HepG2 (cell line): ENCODE measurements at regions not wholly inside any gene's neighbourhood (a gene's known extent, or its start where the extent isn't known, plus 50 kb on each side); places are given as distances from the start of the nearest gene placed in this dataset.

Experiments
- ATAC-seq: fragments of 200-7000 bp; cut with Tn5 transposase; 3 replicates; pipeline ENCODE4 v1.9.1; 2020; ENCODE audit warnings: mild to moderate bottlenecking, moderate library complexity
- BruUV-seq: library from RNA; stranded (reverse); fragments of 400-500 nt; replicated peaks from 2 replicates; lab custom pipeline; 2021; lab: Mats Ljungman, UMichigan
- CTCF ChIA-PET: fragments of 300-600 bp; formaldehyde crosslinking; extraction: SDS; loops from one replicate; lab custom pipeline; 2021; ENCODE audit warnings: low total read pairs, inconsistent platforms, low intra/inter-chr PET ratio; lab: Yijun Ruan, JAX
- POLR2A ChIA-PET: fragments of 350-600 bp; sonication (Branson Sonifier 250); formaldehyde crosslinking; loops from one replicate; lab custom pipeline; 2020; ENCODE audit warnings: antibody characterized with exemption, inconsistent platforms; lab: Yijun Ruan, JAX
- DNase-seq: peaks from one replicate; pipeline ENCODE4 v3.0.0-alpha.2; 2015; ENCODE audit warnings: low spot score
- FAIRE-seq: peaks from 3 replicates; lab custom pipeline; 2011; peaks lifted over from hg19 to GRCh38; lab: Jason Lieb, UNC
- H2AFZ ChIP-seq: one replicate; pipeline ENCODE4 v1.6.1; 2011; ENCODE audit warnings: low read length, inconsistent platforms
- H3K27ac ChIP-seq: fragments of 300-600 bp; 3 replicates; pipeline ENCODE4 v1.8.0; 2011; ENCODE audit warnings: mixed run types, mild to moderate bottlenecking, mixed read lengths, low read length, inconsistent platforms; ENCODE audit not compliant: insufficient read depth; ENCODE audit errors: extremely low read length
- H3K27me3 ChIP-seq, 2 experiments: fragments of 200-600 bp in 1 of 2; 2 replicates in 1 of 2; 3 replicates in 1 of 2; pipeline versions ENCODE4 v1.6.0 to v1.8.0; 2011; ENCODE audit warnings: low read length in 2 of 2, mild to moderate bottlenecking in 2 of 2, moderate library complexity in 2 of 2, inconsistent platforms in 1 of 2; ENCODE audit not compliant: insufficient read depth in 2 of 2, control insufficient read depth in 1 of 2
- H3K36me3 ChIP-seq, 2 experiments: fragments of 200-600 bp in 1 of 2; replicated peaks in 1 of 2; 2 replicates in 1 of 2; 3 replicates in 1 of 2; pipeline versions ENCODE4 v1.5.1 to v1.8.0; 2011; ENCODE audit warnings: low read length in 2 of 2, inconsistent platforms in 1 of 2; ENCODE audit not compliant: insufficient read depth in 2 of 2, control insufficient read depth in 1 of 2
- H3K4me1 ChIP-seq: 2 replicates; pipeline ENCODE4 v1.5.1; 2012; ENCODE audit warnings: low read length, inconsistent platforms; ENCODE audit not compliant: insufficient read depth
- H3K4me2 ChIP-seq: 2 replicates; pipeline ENCODE4 v1.6.0; 2011; ENCODE audit warnings: low read depth, low read length, inconsistent platforms
- H3K4me3 ChIP-seq, 3 experiments: fragments of 200-600 bp in 1 of 3; sonication (generic), shearing (Covaris generic) in 1 of 3; replicated peaks in 1 of 3; 2 replicates each; pipeline ENCODE4 v1.5.1; 2011 to 2016; ENCODE audit warnings: low read length in 3 of 3, inconsistent platforms in 2 of 3, low read depth in 2 of 3, mild to moderate bottlenecking in 2 of 3, control low read depth in 1 of 3, mixed read lengths in 1 of 3; ENCODE audit not compliant: insufficient read depth in 1 of 3
- H3K79me2 ChIP-seq: one replicate; pipeline ENCODE4 v1.6.1; 2011; ENCODE audit warnings: low read length, inconsistent platforms; ENCODE audit not compliant: insufficient read depth
- H3K9ac ChIP-seq: 2 replicates; pipeline ENCODE4 v1.6.0; 2011; ENCODE audit warnings: mild to moderate bottlenecking, low read depth, low read length, inconsistent platforms; ENCODE audit not compliant: insufficient read depth
- H3K9me3 ChIP-seq: 2 replicates; pipeline ENCODE4 v1.5.1; 2012; ENCODE audit warnings: mild to moderate bottlenecking, low read length
- H4K20me1 ChIP-seq: 2 replicates; pipeline ENCODE4 v1.6.0; 2011; ENCODE audit warnings: inconsistent platforms, mild to moderate bottlenecking, low read length, moderate library complexity; ENCODE audit not compliant: insufficient read depth
- IRF2 ChIP-seq: IDR thresholded peaks from 2 replicates; pipeline ENCODE4 v1.6.1; 2018; ENCODE audit warnings: missing genetic modification reagents, missing compliant biosample characterization
- KLF11 ChIP-seq: IDR thresholded peaks from 2 replicates; pipeline ENCODE4 v1.6.1; 2016; ENCODE audit warnings: missing compliant biosample characterization
- POLR2AphosphoS5 ChIP-seq: IDR thresholded peaks from 2 replicates; pipeline ENCODE4 v1.6.1; 2012; ENCODE audit warnings: low read depth, low read length
- SIX1 ChIP-seq: sonication (generic); formaldehyde crosslinking; IDR thresholded peaks from 2 replicates; pipeline ENCODE4 v1.4.0; 2020; ENCODE audit warnings: missing genetic modification reagents, borderline replicate concordance
- SMARCE1 ChIP-seq: fragments of 450-650 bp; IDR thresholded peaks from 2 replicates; pipeline ENCODE4 v1.6.1; 2017; ENCODE audit warnings: borderline replicate concordance
- ZEB1 ChIP-seq: IDR thresholded peaks from 2 replicates; pipeline ENCODE4 v1.6.1; 2012; ENCODE audit warnings: mild to moderate bottlenecking, low read depth, inconsistent platforms; ENCODE audit not compliant: insufficient replicate concordance
- ZNF354B ChIP-seq: sonication (generic); formaldehyde crosslinking; IDR thresholded peaks from 2 replicates; pipeline ENCODE4 v1.8.0; 2022; ENCODE audit warnings: mild to moderate bottlenecking, missing genetic modification reagents
- ZNF510 ChIP-seq: sonication (generic); formaldehyde crosslinking; IDR thresholded peaks from 2 replicates; pipeline ENCODE4 v1.4.0; 2020; ENCODE audit warnings: low read depth, mild to moderate bottlenecking, missing genetic modification reagents
- ZNF552 ChIP-seq: sonication (generic); formaldehyde crosslinking; IDR thresholded peaks from 2 replicates; pipeline ENCODE4 v1.9.0; 2022; ENCODE audit warnings: missing genetic modification reagents, mild to moderate bottlenecking, borderline replicate concordance
- ZNF556 ChIP-seq: sonication (generic); formaldehyde crosslinking; IDR thresholded peaks from 2 replicates; pipeline ENCODE4 v1.4.0; 2020; ENCODE audit warnings: mild to moderate bottlenecking, missing genetic modification reagents, borderline replicate concordance
- ZNF678 ChIP-seq: sonication (generic); formaldehyde crosslinking; IDR thresholded peaks from 2 replicates; pipeline ENCODE4 v1.4.0; 2020; ENCODE audit warnings: mild to moderate bottlenecking, missing genetic modification reagents
- WGBS: methylation state at CpG from one replicate; pipeline ENCODE4 v1.1.6; 2017; ENCODE audit warnings: low lambda C conversion rate; 5-methylcytosine and 5-hydroxymethylcytosine counted together
- in situ Hi-C: cut with HindIII; loops from 2 replicates; pipeline ENCODE4 v1.10.0; 2017; ENCODE audit warnings: low pct_unique_long_range_greater_than_20kb; ENCODE audit not compliant: extremely low pct_ligation_motif_present
- intact Hi-C: fragments of 100-400 bp; cut with micrococcal nuclease; formaldehyde crosslinking; loops from one replicate; pipeline ENCODE4 v1.10.0; 2022; ENCODE audit not compliant: unreplicated experiment
- TF ChIP-seq, protein P1 (sequence below): IDR thresholded peaks from 2 replicates; pipeline ENCODE4 v1.6.1; 2012; ENCODE audit warnings: inconsistent platforms
- TF ChIP-seq, protein P2 (sequence below): sonication (generic); formaldehyde crosslinking; IDR thresholded peaks from 2 replicates; pipeline ENCODE4 v1.5.0; 2020; ENCODE audit warnings: missing genetic modification reagents, mild to moderate bottlenecking, borderline replicate concordance
- TF ChIP-seq, protein P3 (sequence below): sonication (generic); formaldehyde crosslinking; IDR thresholded peaks from 2 replicates; pipeline ENCODE4 v1.4.0; 2020; ENCODE audit warnings: missing genetic modification reagents
- TF ChIP-seq, protein P4 (sequence below): sonication (generic); formaldehyde crosslinking; IDR thresholded peaks from 2 replicates; pipeline ENCODE4 v1.4.0; 2020; ENCODE audit warnings: missing genetic modification reagents
- TF ChIP-seq, protein P5 (sequence below): sonication (generic); formaldehyde crosslinking; IDR thresholded peaks from 2 replicates; pipeline ENCODE4 v1.4.0; 2020; ENCODE audit warnings: missing genetic modification reagents, borderline replicate concordance

DNA sequence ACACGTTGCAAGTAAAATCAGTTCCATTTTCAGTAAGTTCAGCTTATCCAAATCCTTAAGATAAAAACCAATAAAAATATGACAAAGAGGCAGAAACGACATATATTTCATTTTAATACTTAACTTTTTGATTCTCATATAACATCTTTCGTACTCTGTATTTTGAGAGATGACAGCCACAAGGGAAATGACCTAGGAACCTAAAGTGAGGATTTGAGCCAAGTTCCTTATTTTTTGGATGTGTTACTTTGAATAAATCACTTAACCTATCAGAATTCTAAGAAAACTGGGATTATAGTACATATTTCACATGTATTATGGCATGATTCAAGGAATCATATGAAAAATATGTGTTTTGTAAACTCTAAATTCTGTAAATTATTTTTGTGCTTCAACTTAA, 143.6 kb upstream of the TRPC6 start:
- Histone ChIP-seq H3K27me3 (no peaks in the 10 kb centered on the region), H3K4me1 (no peaks in the 10 kb centered on the region), H2AFZ (no peak overlapping the region), H3K4me2 (no peak overlapping the region), H3K9ac (no peak overlapping the region), H3K4me3 (no peak overlapping the region), H3K36me3 (no peaks in the 10 kb centered on the region), H3K27ac (no peak overlapping the region), H4K20me1 (no peaks in the 10 kb centered on the region), H3K9me3 (no peaks in the 10 kb centered on the region), H3K79me2 (no peaks in the 10 kb centered on the region)
- CTCF ChIA-PET = no interaction called here
- FAIRE-seq = no peak
- POLR2A ChIA-PET = no interaction called here
- in situ Hi-C loops = no loop called here
- TF ChIP-seq, protein P1, sequence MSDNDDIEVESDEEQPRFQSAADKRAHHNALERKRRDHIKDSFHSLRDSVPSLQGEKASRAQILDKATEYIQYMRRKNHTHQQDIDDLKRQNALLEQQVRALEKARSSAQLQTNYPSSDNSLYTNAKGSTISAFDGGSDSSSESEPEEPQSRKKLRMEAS = no peak
- TF ChIP-seq, protein P2, sequence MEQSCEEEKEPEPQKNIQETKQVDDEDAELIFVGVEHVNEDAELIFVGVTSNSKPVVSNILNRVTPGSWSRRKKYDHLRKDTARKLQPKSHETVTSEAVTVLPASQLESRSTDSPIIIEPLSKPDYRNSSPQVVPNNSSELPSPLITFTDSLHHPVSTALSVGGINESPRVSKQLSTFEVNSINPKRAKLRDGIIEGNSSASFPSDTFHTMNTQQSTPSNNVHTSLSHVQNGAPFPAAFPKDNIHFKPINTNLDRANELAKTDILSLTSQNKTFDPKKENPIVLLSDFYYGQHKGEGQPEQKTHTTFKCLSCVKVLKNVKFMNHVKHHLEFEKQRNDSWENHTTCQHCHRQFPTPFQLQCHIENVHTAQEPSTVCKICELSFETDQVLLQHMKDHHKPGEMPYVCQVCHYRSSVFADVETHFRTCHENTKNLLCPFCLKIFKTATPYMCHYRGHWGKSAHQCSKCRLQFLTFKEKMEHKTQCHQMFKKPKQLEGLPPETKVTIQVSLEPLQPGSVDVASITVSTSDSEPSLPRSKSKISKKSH (CRISPR knock-in tag) = no peak
- TF ChIP-seq ZNF552 = no peak
- no peak for TF ChIP-seq KLF11 (CRISPR knock-in tag)
- no peak for TF ChIP-seq ZNF556 (CRISPR knock-in tag)
- TF ChIP-seq ZEB1 = no peak
- TF ChIP-seq ZNF678 (CRISPR knock-in tag) = no peak
- no peak for TF ChIP-seq SIX1 (CRISPR knock-in tag)
- TF ChIP-seq ZNF510 (CRISPR knock-in tag) = no peak
- TF ChIP-seq, protein P3, sequence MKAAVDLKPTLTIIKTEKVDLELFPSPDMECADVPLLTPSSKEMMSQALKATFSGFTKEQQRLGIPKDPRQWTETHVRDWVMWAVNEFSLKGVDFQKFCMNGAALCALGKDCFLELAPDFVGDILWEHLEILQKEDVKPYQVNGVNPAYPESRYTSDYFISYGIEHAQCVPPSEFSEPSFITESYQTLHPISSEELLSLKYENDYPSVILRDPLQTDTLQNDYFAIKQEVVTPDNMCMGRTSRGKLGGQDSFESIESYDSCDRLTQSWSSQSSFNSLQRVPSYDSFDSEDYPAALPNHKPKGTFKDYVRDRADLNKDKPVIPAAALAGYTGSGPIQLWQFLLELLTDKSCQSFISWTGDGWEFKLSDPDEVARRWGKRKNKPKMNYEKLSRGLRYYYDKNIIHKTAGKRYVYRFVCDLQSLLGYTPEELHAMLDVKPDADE = no peak
- TF ChIP-seq ZNF354B (CRISPR knock-in tag) = no peak
- no peak for TF ChIP-seq IRF2
- TF ChIP-seq POLR2AphosphoS5 = no peak
- TF ChIP-seq SMARCE1 = no peak
- TF ChIP-seq, protein P4, sequence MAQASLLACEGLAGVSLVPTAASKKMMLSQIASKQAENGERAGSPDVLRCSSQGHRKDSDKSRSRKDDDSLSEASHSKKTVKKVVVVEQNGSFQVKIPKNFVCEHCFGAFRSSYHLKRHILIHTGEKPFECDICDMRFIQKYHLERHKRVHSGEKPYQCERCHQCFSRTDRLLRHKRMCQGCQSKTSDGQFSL (CRISPR knock-in tag) = no peak
- TF ChIP-seq, protein P5, sequence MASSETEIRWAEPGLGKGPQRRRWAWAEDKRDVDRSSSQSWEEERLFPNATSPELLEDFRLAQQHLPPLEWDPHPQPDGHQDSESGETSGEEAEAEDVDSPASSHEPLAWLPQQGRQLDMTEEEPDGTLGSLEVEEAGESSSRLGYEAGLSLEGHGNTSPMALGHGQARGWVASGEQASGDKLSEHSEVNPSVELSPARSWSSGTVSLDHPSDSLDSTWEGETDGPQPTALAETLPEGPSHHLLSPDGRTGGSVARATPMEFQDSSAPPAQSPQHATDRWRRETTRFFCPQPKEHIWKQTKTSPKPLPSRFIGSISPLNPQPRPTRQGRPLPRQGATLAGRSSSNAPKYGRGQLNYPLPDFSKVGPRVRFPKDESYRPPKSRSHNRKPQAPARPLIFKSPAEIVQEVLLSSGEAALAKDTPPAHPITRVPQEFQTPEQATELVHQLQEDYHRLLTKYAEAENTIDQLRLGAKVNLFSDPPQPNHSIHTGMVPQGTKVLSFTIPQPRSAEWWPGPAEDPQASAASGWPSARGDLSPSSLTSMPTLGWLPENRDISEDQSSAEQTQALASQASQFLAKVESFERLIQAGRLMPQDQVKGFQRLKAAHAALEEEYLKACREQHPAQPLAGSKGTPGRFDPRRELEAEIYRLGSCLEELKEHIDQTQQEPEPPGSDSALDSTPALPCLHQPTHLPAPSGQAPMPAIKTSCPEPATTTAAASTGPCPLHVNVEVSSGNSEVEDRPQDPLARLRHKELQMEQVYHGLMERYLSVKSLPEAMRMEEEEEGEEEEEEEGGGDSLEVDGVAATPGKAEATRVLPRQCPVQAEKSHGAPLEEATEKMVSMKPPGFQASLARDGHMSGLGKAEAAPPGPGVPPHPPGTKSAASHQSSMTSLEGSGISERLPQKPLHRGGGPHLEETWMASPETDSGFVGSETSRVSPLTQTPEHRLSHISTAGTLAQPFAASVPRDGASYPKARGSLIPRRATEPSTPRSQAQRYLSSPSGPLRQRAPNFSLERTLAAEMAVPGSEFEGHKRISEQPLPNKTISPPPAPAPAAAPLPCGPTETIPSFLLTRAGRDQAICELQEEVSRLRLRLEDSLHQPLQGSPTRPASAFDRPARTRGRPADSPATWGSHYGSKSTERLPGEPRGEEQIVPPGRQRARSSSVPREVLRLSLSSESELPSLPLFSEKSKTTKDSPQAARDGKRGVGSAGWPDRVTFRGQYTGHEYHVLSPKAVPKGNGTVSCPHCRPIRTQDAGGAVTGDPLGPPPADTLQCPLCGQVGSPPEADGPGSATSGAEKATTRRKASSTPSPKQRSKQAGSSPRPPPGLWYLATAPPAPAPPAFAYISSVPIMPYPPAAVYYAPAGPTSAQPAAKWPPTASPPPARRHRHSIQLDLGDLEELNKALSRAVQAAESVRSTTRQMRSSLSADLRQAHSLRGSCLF = no peak
- ATAC-seq = no peak
- DNase-seq = no peak
- no TSS peak for BruUV-seq
- 2% methylated on average over 3 of the region's 3 CpGs for WGBS
- intact Hi-C loops = no loop called here
